COLO829 (cell line): ENCODE measurements at regions not wholly inside any gene's neighbourhood (a gene's known extent, or its start where the extent isn't known, plus 50 kb on each side); places are given as distances from the start of the nearest gene placed in this dataset.
"Not testable (repeated sequence)": the region's sequence is repeated elsewhere in the genome, so short reads cannot be mapped to it uniquely, and the experiment has no call there.

Experiments used
- DNase-seq: peaks from one replicate; pipeline ENCODE4 v3.0.0; 2012; ENCODE audit warnings: low spot score

DNA sequence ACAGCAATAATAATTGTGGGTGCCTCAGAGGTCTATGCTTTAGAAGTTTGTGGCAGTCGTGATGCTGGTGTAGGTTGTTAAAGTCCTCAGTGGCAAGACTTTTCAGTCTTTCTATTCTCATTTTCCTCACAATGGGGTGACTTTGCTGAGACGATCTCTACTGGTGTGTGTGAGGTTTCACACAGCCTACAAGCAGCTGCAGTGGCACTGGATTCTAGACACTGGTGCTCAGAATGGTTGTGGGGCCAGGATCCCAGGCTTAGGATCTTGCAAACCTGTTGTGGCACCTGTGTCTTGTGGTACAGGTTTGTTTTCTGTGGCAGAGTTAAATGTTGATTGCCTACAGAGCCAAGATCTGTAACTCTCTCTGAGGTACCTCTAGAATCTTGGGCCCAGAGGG lies 581.2 kb downstream of the PTPRC start:
- DNase-seq: no peak

DNA sequence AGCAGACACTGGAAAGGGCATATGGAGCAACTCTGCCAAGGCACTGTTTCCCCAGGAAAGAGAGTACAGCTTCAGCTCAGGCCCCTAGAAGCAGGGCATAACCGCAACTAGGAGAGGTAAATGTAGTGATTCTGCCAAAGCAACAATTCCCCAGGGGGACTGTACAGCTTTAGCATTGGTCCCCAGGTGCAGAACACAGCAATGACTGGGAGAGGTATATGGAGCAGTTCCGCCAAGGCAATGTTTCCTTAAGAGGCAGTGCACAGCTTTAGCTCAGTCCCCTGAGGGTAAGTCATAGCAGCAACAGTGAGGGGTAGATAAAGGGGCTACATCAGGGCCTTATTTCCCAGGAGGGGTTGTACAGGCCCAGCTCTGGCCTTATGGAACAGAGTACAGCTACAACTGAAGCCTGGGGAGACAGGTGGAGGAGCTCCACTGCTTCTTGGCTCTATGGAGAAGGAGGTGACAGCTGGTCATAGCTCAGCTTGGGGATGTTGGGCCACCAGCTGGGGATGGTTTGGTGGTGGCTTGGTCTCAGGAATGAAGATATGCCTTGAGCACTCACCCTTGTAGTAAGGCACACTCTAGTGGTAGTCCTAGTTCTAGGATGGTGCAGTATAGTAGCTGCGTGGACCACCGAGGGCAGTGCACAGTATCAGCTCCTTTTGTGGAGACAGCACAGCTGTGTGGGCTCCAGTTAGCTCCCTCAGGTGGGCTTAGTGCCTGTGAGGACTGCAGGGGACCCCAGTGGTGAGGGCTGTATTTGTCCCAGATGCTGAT lies 582.7 kb downstream of the PTPRC start:
- DNase-seq: no peak

DNA sequence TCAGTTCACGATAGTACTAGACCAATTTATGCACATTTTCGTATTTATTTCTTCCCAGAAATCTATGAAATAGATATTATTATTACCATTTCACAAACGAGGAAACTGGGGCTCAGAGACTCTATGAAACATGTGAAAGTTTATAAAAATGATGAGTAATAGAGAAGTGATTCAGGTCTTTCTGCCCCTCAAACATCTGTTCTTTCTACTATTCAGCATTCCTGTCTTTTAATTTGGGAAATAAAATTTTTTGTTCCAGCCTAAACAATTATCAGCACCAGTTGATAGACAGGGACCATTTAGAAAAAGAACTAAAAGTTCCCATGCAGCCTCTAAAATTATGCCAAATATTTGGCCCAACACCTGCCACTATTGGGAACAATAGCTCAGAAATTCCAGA lies 585.1 kb downstream of the PTPRC start:
- DNase-seq: no peak

DNA sequence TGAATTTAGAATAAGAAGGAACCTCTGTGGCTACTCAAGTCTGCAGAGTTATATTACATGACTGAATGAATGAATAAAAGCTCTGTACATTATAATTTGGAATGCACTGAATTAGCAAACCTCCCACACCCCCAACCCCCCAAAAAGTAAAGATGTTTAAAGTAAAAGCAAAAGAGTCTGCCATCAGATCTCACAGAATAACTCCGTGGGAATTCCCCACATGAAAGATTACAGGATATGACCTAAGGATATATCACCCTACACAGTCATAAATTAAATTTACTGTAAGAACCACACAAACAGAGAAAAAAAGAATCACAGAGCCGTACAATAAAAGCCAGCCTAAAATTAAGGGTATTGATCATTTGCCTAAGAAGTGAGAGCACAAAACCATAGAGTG lies 587.3 kb downstream of the PTPRC start:
- peak; percentile 51 for DNase-seq

DNA sequence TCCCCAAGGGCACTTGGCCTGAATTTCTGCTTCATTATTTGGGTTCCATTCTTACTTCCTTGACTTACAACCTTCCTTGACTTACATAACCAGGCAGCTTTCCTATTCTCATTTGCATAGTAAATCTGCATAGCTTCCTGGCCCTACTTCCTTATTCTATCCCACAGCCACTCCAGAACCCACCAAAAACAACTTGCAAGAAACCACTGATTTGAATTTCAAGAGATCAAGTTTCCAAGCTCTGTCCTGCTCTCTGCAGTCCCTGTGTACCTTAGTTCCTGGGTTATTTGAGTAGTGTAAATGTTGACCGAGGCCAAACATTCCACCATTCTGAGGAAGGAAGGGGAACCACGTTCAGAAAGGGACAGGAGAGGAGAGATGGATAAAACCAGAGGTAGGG lies 603.3 kb downstream of the PTPRC start:
- no peak for DNase-seq

DNA sequence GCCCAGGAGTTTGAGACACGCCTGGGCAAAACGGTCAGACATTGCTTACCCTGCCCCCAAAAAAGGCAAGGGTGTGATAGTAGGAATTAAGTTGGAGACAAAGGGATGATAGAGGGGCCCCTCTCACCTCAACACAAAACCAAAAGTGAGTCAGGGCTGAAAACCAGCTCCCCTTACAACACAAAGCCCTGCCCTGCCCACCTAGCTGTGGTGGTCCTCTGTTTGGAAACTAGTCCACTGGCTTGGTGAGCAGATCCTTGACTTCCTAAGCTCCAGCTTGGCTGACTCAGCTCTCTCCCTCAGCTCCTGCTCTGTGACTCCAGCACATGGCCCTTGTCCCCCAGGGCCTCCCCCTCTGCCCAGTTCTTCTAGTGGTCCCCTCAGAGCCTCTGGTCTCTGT lies 603.8 kb downstream of the PTPRC start:
- DNase-seq: no peak

DNA sequence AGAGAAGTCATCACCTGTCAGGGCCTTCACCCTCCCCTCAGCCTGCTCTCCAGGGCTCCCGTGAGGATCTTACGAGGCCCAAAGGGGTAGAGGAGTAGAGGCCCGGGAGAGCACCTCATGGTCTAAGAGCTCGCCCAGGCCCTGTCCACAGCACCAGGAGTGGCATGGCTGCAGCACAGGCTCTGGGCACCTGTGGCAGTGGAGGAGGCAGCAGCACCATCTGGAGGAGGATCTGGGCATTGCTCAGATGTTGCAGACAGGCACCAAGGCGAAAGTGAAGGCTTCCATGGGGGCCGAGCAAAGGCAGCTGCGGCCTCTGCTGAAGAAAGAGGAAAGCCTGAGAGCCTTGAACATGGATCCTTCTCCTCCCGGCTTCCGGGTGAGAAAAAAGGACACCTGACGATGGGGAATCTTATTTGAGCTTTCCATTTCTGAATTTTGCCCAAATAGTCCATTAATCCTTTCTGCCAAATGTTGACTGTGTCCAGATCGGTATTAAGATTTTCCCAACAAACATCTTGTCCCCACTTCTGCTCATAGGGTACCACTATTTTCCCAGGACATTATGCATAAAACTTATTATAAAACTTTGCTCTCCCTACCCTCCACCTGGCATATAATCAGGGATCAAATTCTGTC lies 604.7 kb downstream of the PTPRC start:
- DNase-seq: peak; percentile 58

DNA sequence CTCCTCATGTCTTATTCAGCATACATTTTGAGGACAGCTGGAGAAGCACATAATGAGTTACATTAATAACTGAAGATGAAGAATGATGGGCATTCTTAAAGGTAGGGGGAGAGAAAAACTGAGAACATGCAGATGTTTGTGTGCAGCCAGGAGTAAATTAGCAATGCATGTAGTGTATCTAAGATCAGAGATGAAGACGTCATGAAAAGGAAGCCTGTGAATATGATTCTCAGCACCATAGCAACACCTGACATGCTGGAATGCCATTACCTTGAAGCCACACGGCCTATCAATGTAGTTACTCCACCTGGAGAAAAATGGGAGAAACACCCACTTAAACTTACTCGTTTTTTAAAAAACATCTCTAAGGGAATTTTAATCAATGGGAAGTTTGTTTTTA lies 607.1 kb downstream of the PTPRC start:
- DNase-seq: no peak

DNA sequence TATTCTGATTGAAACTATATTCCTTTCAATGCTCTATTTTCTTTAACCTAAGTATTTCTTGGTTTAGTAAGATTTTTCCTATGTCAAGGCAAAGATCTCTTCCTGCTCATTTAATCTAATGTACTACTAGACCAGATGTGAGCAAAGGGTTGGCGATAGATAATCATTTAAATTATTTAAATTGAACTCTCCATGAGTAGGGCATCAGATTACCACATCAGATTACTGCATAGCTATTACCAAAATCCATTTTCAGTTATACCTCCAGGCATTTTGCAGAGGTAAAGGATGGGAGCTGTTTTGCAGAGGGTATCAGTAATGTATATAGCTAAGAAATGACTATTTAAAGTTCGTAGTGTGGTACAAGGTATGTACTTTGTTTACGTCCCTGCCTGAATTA lies 607.9 kb downstream of the PTPRC start:
- DNase-seq: no peak

DNA sequence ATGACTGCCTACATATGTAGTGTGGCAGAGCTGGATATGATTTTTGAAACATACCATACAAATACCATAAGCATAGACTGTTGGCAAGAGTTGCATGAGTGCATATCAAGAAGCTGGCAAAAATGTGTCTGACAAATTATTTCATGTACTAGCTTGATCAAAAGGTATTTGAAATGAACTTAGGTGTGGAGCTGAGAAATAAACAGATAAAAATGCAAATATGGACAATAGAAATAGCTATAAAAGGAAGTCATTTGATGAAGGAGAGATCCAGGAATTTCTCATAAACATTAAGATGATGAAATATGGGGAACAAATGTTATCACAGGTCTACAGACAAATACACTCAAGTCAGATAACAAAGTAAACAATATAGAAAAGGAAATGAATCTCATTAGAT lies 609.1 kb downstream of the PTPRC start:
- no peak for DNase-seq

DNA sequence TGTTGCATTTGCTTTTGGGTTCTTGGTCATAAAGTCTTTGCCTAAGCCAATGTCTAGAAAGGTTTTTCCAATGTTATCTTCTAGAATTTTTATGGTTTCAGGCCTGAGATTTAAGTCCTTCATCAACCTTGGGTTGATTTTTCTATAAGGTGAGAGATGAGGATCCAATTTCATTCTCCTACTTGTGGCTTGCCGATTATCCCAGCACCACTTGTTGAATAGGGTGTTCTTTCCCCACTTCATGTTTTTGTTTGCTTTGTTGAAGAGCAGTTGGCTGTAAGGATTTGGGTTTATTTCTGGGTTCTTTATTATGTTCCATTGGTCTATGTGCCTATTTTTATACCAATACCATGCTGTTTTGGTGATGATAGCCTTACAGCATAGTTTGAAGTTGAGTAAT lies 615.2 kb downstream of the PTPRC start:
- not testable (repeated sequence) for DNase-seq

DNA sequence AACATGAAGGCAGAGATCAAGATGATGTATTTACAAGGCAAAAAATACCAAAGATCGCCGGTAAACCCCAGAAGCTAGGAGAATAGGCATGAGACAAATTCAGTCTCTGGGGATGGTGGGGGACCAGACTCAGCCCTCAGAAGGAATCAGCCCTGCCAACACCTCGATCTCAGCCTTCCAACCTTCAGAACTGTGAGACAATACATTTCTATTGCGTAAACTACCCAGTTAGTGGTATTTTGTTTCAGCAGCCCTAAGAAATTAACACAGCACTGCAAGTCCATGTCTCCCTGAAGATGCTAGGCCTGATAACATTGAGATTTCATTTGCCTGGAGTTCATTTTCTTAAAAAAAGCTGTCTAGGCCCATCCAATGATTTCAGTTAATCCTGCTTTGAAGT lies 622.5 kb downstream of the PTPRC start:
- DNase-seq: no peak

DNA sequence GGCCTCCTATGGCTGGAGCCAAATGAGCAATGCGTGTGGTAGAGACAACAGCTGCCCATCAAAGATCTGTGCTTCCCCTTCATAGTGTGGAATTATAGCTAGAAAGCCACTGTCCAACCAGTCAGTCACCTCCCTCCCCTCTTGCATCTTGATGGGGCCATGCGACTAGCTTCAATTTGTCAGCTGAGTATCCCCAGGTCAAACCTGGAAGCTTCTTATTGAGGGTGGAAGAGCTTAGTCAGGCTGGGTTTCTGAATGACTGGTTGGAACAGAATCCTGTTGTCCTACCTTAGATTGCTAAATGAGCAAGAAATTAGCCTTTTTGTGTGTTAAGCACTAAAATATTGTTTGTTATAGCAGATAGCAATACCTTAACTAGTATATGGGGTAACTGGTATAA lies 625.4 kb downstream of the PTPRC start:
- no peak for DNase-seq

DNA sequence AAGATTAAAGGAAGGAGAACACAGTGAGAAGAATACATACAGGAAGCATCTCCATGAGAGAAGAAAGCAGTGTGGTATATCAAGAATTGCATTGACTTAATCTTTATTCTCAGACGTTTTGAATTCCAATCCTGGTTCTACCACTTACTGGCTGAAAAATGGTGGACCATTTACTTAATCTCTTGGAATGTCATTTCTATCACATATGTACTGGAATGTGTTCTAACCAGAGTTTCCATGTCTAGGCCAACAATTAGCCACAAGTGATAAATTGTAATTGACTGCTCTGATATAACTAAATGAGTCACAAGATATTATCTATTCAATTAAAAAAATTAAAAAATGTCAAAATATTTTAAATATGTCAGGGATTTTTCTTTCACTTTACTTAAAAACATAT lies 626.1 kb downstream of the PTPRC start:
- DNase-seq: no peak

DNA sequence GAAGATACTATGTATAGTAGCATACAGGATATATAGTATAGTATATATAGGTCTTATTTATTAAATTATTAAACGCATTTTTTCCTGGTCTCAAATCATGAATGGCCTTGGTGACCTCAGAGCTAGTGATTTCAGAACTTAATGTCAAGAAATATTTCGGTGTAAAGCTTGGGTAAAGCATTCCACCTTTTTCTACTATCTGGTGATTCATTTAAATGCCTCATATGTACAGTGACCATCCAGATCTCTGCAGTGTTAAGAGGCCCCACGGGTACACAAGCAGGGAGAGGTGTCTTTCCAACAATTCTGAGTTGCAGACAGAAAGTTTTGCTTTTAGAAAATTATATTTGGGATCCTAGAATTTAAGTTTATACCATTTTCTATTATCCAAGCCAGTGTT lies 626.5 kb downstream of the PTPRC start:
- DNase-seq: no peak

DNA sequence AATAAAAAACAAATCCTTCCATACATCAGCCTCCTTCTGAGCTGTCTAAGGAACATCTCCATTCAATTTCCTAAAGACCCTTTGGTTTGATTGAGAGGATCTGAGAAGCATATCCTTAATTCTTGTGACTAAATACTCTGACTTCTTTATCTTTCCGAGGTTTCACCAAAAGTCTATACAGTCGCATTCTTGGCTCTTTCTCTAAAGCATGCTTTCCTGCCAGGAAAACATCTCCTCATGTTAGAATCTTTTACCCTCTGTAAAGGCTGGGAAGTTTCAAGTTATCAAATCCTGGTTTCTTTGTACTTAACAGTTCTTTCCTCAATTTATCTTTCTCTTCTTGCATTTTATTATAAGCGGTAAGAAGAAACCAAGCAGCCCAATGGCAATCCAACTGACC lies 630.4 kb downstream of the PTPRC start:
- DNase-seq: no peak

DNA sequence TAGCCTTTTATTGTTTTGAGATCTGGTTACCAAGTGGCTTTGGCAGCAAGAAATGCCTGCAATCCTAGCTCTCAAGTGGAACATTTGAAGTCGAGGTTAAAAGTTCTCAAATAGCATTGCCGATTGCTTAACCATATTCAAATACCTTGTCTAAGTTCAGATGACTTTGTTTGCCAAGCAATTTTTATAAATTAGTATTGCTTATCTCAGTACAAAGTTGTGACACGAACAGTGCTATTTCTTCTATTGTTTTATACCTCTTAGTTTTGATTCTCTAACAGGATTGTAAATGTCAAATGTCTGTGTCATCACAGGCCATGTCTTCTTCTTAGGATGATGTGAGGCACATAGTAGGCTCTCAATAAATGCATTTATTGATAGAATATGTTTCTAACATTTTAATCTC lies 633.3 kb downstream of the PTPRC start:
- no peak for DNase-seq

DNA sequence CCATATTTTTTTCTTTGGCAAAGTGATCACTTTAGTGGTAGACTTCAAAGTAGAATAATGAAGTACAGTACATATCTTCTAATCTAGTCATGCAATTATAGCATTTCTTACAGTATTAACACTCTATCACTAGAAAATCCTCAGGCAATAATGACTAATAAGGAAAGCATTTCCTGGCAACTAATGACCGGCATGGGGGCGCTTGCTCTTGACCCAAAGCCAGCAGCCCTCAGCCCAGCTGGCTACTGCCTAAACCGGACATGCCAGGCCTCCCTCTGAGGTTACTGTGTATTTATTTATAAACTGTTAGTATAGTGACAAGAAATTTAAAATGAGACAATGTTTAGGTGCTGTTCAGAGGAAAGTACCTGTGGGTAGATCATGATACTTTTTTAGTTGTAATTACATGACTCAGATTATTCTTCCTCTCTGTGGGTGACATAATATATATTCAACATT lies 633.8 kb downstream of the PTPRC start:
- peak; percentile 90 for DNase-seq

DNA sequence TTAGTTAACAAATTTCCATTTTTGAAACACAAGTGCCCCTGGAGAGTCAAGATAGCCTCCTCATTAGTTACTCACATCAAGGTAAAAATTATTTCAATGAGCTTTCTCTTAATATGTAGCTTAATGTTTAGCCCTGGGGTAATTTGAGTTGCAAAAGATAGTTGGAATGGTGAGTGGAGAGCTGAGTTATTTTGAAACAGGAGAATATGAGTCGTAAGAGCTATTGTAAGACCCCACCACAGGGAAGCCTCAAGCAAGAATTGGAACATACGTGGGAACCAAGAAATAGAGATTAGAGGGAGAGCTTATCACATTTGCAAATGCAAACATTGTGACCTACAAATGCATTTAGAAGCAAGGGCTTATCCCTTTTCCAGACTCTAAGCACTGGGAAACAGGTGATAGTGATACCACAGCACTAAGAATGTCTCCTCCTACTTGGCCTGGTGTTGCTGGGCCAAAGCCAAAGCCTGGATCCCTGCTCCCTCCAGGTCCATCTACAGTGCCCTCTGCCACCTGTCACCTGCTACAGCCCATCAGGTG lies 635.1 kb downstream of the PTPRC start:
- DNase-seq: no peak

DNA sequence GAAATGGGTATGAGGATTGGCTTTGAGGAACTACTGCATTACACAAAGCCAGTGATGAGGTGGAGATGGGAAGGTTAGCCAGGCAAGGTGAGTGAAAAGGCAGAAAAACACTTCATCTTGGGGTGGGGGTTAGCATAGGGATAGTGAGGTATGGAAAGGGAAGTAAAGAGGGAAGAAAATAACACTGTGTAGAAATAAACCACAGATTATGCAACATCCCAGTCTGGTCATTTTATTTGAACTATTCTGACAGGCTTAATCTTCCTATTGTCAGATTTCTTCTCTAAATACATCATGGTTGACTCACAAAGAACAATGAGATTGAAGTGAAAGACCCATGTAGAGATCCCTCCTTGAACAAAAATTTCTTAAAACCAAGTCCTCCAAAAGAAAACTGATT lies 640.2 kb downstream of the PTPRC start:
- no peak for DNase-seq

DNA sequence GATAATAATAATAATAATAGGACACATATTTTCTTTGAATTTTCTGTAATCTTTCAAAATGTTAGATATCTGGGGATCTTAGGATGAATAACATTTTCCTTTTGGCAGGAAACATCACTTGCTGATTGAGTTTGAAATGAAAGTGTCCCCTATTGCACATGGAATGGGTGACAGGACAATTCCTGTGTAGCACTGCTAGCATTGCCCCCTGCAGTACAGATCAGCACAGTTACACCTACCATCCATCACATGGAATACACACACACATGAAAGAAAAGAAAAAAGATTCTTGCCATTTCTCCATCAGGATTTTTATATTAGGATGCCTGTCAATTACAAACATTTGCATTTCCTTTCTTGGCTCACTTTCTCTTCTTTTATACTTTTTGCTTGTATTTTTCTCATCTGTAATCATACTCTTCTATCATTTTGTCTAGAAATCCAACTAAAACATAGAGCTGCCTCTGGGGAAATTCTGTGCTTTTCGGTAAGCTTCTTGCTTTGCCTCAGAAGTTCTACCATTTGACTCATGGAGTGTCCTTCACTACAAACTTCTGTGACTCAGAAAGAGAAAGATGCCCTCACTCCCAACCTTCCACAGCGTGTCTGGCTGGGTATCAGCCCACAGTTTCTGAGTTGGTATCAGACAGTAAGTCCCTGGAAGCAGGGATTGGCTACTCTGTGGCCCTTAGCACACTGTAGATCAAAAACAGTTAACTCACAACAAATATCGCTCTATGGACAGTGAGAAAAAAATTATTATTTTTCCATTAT lies 641.2 kb downstream of the PTPRC start:
- no peak for DNase-seq

DNA sequence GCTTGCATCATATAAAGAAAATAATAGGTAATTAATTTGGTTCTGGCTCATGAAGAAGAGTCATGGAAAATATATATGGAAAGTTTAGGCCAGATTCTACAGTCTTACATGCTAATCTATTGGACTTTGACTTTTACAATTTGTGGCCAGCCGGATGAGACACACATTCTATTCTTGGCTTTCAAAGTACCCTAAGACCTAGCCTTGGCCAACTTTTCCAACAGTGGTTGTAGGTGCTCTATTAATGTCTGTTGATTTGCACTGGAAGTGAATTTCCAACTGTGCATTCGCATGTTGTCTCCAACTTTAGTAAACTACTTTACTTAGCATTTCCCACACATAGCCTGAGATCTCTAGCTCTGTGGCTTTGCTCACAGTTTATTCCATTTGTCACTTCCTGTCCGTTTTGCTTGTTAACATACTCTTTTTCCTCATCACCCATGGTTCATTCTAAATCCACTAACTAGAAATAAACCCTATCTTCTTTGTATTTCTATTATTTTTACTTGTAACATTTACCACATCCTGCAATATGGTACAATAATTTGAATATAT lies 644.0 kb downstream of the PTPRC start:
- DNase-seq: no peak

DNA sequence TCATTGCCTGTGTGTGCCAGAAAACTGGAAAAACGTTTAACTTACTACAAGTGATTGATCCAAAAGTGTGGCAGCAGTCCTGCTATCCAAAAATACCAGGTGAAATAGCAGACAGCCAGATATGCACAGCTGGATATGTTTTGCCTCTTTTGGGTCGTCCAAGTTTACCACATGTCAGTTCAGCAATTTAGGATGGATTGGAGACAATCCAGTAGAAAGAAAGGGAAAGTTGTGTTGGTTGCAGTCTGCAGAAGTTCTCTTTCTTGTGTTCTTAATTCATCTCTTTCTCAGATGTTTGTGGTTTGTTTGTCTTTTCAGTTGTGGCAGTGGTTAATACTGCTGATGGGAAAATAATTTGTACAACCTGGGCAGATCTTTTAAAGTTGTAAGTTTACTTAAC lies 645.0 kb downstream of the PTPRC start:
- no peak for DNase-seq
